Fibroblast of pulmonary artery (primary cell): ENCODE measurements at regions not wholly inside any gene's neighbourhood (a gene's known extent, or its start where the extent isn't known, plus 50 kb on each side); places are given as distances from the start of the nearest gene placed in this dataset.

Experiments used
- DNase-seq: peaks from one replicate; pipeline ENCODE4 v3.0.0-alpha.2; 2010; ENCODE audit warnings: low read depth
- H3K4me3 ChIP-seq: replicated peaks from 2 replicates; pipeline ENCODE4 v1.5.1; 2011; ENCODE audit warnings: low read depth, mild to moderate bottlenecking, control low read depth, low read length, moderate library complexity
- TF ChIP-seq, protein P1 (sequence below): IDR thresholded peaks from 2 replicates; pipeline ENCODE4 v1.5.1; 2011; ENCODE audit warnings: mild to moderate bottlenecking, control low read depth, low read length, inconsistent platforms; ENCODE audit errors: missing control alignments

DNA sequence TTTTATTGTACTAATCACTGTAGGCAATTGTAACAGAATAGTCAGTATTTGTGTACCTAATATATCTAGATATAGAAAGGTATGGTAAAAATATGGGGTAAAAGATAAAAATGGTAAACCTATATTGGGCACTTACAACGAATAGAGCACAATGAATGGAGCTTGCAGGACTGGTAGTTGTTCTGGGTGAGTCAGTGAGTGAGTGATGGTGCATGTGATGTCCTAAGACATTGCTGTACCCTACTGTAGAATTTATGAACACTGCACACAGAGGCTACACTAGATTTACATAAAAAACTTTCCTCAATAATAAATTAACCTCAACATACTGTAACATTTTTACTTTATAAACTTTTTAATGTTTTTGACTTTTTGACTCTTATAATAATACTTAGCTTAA, 274.3 kb upstream of the PPP2R3A start:
- TF ChIP-seq, protein P1, sequence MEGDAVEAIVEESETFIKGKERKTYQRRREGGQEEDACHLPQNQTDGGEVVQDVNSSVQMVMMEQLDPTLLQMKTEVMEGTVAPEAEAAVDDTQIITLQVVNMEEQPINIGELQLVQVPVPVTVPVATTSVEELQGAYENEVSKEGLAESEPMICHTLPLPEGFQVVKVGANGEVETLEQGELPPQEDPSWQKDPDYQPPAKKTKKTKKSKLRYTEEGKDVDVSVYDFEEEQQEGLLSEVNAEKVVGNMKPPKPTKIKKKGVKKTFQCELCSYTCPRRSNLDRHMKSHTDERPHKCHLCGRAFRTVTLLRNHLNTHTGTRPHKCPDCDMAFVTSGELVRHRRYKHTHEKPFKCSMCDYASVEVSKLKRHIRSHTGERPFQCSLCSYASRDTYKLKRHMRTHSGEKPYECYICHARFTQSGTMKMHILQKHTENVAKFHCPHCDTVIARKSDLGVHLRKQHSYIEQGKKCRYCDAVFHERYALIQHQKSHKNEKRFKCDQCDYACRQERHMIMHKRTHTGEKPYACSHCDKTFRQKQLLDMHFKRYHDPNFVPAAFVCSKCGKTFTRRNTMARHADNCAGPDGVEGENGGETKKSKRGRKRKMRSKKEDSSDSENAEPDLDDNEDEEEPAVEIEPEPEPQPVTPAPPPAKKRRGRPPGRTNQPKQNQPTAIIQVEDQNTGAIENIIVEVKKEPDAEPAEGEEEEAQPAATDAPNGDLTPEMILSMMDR: no peak
- DNase-seq: no peak
- H3K4me3 ChIP-seq: no peak overlapping the region

- TF ChIP-seq, protein P1: no peak
- H3K4me3 ChIP-seq: no peak overlapping the region
- no peak for DNase-seq
Observed at GRCh38 chr3:135694142-135694541, 271.4 kb upstream of the PPP2R3A start.

DNA sequence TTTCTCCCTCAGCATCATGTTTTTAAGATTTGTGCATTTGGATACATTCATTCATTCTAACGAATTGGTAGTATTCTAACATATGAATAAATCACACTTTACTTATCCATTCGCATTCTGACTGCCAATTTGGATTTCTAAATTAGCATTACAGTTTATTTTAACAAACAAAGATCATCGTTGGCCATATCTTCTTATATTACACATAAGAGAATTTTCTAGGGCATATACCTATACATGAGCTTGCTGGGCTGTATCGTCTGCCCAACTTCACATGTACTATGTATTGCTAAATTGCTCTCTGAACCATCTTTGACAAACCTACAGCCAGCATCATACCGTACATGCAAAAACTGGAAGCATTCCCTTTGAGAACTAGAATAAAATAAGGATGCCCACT, 265.8 kb upstream of the PPP2R3A start:
- TF ChIP-seq, protein P1: no peak
- no peak overlapping the region for H3K4me3 ChIP-seq
- no peak for DNase-seq

DNA sequence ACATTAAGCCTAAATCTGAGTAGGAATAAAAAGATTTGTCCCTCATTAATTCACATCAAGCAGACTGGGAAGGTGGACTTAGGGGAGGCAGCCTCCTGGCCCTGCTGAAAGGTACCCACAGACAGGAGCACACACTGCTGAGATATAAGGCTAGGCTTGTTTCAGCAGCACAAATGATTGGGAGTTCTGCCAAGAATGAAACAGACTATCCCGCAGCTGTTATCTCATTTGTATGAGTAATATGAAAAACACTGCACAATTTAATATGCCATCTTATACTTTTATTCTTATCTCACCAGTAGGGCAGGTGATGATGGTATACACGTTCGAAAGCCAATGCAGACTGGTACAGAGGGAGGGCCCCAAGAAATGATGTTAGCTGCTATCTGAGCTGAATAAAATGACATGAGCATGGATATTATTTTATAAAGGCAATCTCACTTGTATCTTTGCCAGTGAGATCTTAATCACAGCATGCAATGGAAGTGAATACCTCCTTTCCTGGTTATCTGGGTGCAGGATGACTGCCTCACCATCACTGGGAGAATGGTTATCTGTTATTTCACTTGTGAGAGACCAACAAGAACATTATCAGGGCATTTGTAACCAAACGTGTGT, 258.7 kb upstream of the PPP2R3A start:
- no peak overlapping the region for H3K4me3 ChIP-seq
- no peak for DNase-seq
- TF ChIP-seq, protein P1: no peak

- TF ChIP-seq, protein P1: no peak
- H3K4me3 ChIP-seq: no peak overlapping the region
- DNase-seq: no peak
Observed at GRCh38 chr3:135719449-135719848, 246.1 kb upstream of the PPP2R3A start.

DNA sequence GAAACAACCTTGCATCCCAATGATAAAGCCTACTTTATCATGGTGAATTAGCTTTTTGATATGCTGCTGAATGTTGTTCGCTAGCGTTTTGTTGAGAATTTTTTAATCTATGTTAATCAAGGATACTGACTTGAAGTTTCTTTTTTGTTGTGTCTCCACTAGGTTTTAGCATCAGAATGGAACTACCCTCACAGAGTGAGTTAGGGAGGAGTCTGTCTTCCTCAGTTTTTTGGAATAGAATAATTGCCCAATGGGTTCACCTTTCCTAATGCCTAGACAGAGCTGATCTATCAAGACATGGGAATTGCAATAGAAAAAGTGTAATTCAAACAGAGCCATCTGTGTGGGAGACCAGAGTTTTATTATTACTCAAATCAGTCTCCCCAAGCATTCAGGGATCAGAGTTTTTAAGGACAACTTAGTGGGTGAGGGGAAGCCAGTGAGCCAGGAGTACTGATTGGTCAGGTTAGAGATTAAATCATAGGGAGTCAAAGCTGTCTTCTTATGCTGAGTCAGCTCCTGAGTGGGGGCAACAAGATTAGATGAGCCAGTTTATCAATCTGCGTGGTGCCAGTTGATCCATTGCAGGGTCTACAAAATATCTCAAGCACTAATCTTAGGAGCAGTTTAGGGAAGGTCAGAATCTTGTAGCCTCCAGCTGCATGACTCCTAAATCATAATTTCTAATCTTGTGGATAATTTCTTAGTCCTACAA, 237.4 kb upstream of the PPP2R3A start:
- TF ChIP-seq, protein P1: no peak
- DNase-seq: no peak
- H3K4me3 ChIP-seq: no peak overlapping the region

DNA sequence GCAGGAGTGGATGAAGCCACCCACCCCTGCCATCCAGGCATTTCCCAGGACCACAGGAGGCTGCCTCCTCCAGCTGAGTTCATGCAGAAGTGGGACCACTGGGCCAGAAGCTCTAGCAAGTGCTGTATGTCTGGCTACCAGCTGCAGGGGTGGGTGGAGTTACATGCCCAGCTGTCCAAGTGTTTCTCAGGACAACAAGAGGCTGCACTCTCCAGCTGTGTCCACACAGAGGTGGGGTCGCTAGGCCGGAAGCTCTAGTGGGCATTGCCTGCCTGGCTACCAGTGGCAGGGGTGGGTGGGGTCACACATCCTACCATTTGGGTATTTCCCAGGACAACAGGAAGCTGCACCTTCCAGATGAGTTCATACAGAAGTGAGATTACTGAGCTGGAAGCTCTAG, 234.0 kb upstream of the PPP2R3A start:
- no peak overlapping the region for H3K4me3 ChIP-seq
- DNase-seq: no peak
- TF ChIP-seq, protein P1: no peak
